Fibroblast of upper back skin (primary cell): ENCODE measurements at regions not wholly inside any gene's neighbourhood (a gene's known extent, or its start where the extent isn't known, plus 50 kb on each side); places are given as distances from the start of the nearest gene placed in this dataset.

ENCODE experiments used
- DNase-seq: peaks from one replicate; pipeline ENCODE4 v3.0.0-alpha.2; 2013

DNA sequence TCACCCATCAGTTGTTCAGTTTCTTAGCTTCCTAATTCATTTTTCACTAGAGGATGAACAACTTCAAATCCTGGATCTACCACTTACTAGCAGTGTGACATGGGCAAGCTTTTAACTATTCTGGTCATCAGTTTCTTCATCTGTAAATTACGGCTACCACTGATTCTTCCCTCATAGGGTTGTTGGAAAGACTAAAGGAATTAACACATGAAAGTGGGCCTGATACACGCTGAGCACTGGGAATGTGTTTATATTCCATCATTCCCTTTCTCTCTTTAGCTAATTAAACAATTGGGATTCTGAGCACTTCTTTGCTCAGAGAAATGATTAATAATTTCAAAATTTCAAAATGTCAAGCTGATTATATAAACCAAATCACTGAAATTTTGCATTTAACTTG is 862.3 kb upstream of the GCFC2 start:
- DNase-seq: no peak

DNA sequence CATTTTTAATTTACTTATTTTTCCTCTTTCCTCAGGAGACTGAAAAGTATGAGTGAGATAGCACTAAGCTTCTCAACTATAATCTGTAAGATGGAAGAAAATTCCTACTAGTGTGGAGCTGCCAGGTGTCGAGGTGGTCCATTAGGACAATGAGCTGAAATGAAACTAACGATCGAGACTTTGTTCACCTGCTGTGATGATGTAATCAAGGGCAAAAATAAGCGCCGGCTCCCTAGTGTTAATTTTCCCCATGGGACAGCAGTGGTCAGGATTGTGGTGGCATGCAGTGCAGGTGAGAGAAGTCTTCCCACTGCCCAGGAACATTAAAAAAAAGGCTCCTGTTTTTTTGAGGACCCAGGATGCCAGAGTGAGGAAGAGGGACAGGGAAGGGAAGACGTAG is 859.1 kb upstream of the GCFC2 start:
- no peak for DNase-seq

DNA sequence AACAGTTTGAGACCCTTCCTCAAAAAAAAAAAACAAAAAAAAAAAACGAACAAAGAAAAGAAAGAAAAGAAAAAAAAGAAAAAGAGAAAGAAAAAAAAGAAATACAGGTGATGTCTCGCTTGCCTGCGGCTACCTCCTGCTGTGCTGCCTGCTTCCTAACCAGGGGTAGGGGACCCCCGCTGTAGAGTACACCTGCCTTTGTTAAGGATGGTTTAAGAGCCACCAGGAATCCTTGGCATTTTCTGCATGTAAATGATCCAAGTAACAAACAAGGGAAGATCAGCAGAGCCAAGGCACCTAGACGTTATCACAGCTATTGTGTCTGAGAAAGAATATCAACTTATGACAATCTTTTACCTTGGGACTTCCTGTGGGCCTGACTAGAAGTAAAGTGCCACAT is 856.8 kb upstream of the GCFC2 start:
- no peak for DNase-seq

DNA sequence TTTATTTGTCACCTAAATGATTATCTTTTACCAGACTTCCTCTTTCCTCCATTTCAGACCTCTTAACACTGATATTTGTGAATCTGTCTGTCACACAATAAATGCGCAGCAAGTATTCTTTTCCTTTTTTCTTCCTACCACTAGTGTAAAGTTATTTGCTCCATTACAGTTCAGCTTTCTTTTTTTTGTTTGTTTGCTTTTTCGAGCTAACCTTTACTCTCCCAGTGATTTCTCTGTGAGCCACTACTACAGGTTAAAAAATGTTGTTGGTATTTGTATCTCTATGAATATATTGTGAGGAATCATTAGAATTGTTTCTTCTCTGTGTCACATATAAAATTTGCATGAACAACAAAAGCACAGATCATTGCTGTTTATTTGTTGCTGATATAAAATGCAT is 854.0 kb upstream of the GCFC2 start:
- no peak for DNase-seq

DNA sequence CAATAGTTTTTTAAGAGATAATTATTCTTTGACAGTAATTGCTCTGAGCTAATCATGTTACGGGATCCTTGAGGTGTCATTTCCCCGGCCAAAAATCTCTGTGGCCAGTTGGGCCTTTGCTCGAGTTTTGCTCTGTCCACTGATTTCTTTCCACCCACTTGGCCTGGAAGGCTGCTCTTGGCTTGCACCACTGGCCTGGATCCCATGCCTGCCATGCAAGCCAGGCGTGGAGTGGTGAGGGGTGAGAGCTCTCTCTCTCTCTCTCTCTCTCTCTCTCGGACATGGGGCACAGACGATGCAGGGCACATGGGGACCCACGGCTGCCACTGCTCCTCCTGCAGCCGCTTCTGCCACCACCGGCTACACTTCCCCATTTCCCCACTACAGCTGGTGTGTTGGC is 853.0 kb upstream of the GCFC2 start:
- DNase-seq: no peak

DNA sequence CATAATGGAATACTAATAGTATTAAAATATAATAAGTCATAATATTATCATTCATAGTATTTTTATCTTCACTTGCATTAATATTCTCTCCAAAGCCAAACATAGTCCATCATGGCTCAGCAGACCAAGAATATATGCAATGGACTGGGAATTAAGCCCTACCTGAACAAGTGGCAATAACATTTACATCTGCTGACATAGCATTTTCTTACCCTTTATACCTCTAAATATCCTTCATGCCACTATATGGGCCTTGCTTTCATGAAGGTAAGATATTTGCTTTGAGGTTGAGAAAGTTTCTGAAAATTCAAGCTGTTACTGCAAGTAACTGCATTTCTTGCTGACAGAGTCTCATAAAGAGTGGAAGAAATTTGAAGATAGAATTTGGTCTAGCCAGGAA is 847.4 kb upstream of the GCFC2 start:
- DNase-seq: no peak

DNA sequence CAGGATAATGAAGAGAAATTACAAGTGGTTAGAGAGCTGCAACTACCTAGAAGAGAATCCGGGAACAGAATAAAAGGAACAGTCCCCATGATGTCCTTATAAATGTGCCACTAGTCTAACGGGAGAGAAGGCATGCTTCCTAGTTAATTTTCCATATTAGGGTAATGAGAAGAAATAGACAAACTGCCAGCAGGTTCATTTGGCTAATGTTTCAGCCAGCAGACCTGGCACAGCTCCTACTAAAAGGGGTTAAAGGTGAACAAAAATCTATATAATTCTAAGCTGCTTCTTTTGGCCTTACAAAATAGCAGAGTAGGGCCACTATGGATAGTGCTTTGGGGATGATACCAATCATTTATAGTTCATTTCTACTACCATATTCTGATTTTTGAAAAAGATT is 845.3 kb upstream of the GCFC2 start:
- no peak for DNase-seq

DNA sequence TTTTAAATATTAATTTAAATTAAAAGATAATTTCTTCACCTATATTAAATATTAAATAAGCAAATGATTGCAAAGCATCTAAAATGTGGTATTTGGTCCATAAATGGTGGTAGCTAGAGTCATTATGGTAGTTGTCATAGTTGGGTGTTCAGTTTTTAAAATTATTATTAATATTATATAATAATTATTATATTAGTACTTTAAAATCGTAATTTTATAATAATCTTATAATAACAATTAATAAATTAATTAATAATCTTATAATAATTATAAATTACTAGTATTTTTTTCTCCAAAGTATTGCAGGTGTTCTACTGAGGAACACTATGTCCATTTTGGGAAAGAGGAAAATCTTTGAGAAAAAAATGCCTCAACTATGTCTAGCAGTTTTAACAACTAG is 835.5 kb upstream of the GCFC2 start:
- DNase-seq: no peak

DNA sequence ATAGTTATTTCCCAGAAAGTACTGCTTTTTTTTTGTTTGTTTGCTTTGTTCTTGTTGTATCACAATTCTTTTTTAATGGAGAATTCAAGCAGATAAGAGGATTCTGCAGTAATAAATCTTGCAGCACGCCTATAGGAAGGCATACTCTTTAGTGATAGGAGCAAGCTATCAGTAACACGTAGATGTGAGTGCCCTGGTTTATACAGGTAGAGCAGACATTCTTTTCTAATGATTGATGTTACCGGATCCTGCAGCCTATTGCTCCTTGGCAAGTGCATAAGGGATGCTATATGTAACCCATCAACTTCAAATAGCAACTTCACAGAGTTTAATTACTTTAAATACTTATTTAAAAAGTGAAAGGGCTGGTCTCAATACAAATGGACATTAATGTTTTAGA is 834.2 kb upstream of the GCFC2 start:
- DNase-seq: no peak

DNA sequence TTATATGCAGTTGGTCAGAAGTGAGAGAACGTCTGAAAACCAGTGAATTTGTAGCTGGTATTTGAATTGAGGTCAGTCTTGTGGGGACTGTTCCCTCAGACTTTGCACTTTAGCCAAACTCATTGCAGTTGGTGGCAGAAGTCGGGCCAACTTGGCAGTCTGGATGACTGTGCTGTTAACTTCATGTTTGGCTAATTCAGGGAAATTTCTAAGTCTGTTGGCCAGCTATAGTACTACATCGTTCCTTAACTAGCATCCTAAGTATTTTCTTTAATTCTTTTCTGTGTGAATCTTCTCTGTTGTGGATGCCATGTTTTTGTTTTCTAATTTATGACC is 806.8 kb upstream of the GCFC2 start:
- DNase-seq: no peak

DNA sequence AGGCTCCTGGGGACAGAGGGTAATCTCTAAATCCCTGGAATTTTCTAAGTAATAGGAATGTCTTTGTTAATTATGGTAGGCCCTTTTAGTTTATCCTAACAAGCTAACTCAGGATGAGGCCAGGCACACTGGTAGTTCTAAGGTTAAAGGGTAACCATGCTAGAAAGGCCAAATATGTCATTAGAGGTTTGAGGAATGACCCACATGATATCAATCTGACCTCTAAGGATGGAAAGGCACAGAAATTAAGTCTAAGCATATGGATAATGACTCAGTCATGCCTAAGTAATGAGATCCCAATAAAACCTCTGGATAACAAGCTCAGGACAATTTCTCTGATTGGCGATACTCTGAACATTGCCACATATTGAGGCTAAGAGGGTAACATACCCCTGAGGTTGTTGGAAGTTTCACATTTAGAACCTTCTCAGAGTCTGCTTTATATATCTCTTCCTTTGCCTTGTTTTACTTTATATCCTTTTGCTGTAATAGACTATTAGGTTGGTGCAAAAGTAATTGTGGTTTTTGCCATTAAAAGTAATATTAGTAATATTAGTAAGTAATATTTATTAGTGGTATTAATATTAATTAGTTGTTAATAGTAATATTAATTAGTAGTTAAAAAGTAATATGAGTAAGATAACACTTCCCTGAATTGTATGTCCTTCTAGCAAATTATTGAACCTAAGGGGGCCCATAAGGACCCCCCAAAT is 806.3 kb upstream of the GCFC2 start:
- no peak for DNase-seq

DNA sequence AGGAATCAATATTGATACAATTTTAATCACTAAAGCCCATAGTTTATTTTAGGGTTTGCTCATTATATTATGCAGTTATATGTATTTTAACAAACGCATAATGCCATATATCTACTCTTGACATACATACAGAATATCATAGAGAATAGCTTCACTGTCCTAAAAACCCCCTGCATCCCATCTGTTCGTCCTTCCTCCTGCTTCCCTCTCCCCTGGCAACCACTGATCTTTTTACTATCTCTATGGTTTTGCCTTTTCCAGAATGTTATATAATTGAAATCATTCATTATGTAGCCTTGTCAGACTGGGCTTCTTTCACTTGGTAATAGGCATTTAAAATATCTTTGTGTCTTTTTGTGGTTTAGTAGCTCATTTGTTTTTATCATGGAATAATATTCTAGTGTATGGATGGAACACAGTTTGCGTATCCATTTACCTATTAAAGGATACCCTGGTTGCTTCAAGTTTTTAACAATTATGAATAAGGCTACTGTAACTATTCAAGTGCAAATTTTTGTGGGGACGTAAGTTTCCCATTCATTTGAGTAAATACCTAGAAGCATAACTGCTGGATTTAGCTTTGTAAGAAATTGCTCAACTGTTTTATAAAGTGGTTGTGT is 801.6 kb upstream of the GCFC2 start:
- DNase-seq: no peak

DNA sequence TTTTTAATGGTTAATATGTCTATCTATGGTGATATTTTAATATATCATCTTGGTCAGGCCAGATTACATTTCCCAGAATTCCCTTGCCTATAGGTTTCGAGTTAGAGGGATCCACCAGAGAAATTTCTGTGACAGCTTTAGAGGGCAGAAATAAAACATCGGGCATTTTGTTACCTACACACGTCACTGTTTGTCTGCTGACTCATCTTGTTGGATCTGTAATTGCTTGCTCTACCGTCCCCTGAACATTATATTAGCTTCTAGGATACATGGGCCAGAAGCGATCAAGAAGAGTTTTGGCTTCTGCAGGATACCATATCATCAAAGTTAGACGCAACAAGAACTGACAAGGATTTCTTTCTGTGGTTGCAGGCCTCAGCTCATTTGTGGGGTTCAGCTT is 795.8 kb upstream of the GCFC2 start:
- DNase-seq: no peak

DNA sequence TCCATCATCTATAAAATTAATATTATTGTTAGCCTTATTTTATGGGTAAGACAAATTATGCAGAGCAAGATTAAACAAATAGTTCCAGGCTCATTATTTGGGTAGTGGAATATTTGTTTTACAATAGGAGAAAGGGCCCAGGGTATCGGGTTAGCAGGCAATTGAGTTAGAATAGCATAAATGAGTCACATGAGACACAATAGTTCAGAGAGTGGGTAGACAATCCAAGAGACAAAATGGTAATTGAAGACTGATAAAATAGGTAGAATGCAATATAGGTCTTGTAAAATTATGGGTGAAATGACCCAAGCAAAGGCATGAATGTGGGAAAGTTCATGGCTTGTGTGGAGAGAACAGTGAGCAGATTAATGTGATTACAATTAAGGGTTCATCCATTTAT is 790.9 kb upstream of the GCFC2 start:
- DNase-seq: no peak

DNA sequence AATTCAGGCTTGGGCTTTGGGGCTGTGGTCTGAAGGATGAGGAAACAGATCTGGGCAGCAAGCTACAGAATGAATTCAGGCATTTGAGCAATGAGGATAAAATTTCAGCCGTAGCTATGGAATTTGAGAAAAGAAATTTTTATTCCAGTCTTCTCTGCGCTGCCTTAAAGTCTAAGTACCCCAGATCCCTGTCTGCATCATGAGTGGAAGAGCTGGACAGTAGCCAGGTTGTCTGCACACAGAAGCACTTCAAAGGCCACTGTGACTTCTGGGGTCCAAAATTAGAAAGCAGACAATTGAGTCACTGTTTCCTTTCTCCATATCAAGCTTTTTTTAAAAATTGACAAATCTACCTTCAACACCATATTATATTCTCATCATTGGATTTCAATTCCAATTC is 787.6 kb upstream of the GCFC2 start:
- no peak for DNase-seq

DNA sequence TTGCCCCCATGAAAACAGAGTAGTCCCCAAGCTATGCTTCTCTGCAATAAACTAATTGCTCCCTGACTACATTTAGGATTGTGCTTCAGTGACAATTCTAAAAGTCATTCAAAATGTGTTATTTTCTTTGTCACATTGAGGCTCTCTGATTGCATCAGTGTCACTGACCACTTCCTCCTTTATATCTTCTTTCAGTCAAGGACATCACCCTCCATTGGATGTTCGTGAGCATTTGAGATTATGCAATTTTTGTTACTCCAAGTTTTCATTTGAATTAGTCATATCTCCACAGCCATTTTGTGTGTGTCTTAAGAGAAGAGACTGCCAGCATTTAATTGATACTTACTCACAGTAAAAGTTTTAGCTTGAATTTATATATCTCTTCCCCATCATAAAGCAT is 780.8 kb upstream of the GCFC2 start:
- no peak for DNase-seq

DNA sequence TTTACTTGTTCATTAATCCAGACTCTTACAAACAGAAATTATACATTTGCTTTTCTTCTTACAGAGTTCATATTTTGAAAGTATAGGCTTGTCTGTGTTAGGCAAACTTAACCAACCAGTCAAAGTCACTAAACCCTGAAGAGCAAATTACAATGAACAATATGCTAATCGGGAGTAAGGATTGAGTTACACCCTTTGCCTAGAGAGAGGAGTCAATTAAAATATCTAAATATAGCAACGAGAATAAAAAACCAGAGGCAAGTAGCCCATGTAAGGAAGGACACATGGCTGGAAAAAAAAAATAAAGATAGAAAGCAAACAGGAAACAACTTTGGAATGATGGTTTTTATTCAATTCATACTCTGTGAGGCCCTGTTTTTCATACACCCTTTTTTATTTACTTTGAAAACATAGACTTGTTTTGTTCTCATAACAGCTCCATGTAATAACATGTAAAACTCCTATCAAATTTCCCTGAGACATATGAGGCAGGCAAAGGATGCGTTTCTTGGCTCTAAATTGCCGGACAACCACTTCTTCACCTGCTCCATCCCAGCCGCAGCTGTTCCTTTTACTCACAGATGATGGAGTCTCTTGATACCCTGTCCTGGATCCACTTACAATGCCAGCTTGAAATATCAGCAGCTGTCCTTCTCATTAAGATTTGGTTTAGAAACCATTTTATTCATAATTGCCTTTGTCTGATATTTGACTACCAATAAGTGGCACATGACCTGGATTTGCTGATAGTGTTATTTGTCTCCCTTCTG is 767.7 kb upstream of the GCFC2 start:
- no peak for DNase-seq

DNA sequence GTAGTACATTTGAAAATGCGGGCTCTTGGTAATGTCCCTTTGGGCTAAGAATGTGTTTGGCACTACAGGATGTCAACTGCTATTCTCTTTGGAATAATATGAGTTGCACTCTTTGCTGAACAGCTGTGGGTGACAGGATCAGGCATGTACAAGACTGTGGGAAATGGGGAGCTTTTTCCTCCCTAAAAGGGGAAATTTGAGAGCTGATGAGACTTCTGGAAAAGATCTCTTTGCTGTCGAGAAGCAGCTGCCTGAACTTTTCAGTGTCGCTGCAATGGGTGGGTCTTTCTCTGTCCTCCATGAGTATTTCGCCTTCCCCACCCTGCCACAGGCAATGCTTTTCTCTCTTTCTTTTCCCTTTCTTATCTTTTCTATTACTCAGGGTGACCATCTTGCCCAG is 762.2 kb upstream of the GCFC2 start:
- DNase-seq: no peak

DNA sequence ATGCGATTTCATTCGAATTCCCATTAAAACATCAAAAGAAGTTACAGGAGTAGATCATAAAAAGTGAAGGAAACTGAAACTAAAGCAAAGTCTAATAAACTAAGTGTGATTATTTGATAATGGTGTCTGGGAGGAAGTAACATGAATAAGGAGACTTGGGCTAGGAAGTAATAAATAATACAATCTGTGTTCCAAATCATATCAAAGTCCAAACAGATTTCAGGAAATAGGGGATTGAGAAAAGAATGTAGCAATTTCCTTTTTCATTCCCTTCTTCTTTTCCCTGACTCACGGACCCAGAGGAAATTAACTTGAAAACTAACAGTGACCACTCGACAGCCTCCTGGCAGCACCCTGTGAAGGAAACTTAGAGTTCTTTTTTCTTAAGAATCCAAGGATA is 758.4 kb upstream of the GCFC2 start:
- no peak for DNase-seq

DNA sequence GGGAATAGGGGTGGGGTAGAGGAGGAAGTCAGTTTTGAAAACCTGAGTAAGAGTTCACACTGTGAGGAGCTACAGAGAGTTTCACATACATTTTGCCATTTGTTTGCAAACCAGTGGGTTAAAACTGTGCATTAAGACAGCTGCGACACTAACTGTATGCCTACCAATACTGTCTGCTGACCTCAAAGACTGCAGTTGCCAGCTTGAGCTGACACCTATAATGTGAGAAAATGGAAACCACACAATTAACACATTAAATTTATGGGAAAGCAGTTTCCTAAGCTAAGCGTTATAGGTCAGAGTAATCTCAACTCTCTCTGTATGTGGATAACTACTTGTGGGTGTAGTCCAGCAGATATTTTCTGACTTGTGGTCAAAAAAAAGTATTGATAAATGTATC is 756.6 kb upstream of the GCFC2 start:
- no peak for DNase-seq

DNA sequence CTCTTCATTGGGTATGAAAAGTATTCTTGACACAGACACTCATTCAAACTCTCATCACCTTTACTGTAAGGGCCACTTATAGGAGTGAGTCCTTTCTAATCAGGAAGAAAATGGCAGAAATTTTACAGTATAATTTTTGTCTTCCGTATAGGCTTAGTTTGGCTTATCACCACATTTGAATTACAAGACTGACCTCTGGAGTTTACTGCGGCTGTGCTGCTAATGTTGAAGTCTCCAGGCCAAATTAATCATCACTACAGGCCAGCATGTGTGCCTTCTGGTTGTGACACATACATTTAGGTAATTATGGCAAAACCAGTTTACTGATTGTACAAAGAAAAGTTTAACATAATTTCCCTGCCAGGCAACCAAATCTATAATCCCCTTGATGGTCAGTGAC is 753.6 kb upstream of the GCFC2 start:
- no peak for DNase-seq

DNA sequence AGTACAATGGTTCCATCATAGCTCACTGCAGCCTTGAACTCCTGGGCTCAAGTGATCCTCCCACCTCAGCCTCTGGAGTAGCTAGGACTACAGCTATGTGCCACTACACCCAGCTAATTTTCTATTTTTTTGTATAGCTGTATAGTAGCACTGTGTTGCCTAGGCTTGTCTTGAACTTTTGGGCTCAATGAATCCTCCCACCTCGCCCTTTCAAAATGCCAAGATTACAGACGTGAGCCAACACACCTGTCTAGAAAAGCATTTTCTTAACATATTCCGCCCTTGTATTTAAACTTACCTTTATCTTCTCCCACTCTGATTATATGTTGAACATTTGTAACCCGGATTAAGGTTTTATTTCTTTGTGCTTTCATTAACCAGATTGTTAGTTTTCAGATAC is 750.7 kb upstream of the GCFC2 start:
- no peak for DNase-seq

DNA sequence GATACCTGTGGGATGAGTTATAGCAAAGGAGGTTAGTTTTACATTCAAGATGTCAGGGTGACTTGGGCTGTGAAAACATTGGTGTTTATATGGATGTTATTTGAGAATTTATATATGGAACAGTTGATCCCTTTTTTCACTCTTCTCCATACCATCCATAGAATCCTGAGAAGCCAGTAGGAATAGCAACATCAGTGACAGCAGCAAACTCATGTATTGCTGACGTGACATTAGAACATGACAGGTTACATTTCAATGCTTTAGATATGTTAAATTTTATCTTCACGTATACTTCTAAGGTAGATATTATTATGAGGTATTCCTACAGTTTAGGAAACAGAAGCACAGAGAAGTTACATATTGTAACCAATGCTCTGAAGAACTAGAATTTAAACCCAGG is 745.2 kb upstream of the GCFC2 start:
- no peak for DNase-seq

DNA sequence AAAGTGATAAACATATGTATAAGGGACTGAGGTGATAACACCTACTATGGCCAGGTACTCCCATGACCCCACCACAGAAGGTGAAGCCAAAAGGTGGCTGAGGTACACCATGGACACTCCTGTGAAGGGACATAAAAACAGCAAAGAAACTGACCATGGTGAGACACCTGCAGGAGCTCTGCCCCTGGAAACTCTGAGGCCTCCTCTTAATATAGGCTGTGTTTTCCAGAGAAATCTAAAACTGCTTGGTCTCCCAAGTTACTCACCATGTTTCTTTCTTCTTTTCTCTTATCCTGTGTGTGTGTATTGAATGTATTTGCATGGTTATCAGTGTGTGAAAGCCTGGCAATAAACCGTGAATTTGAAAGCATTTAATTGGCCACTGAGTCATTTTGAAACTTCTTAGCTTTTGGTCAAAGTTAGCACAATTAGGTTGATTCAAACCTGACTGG is 739.3 kb upstream of the GCFC2 start:
- DNase-seq: no peak

DNA sequence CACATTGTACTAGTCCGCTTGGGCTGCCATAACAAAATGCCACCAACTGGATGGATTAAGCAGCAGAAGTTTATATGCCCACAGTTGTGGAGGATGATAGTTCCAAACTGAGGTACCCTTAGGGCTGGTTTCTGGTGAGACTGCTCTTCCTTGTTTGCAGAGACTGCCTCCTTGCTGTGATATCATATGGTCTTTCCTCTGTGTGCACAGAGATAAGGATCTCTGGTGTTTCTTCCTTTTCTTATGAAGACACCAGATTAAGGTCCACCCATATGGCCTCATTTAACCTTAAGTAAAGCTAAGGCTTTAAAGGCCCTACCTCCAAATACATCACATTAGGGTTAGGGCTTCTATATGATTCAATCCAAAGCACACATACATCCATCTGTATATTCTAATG is 738.2 kb upstream of the GCFC2 start:
- no peak for DNase-seq
